ENCODE measurements at regions not wholly inside any gene's neighbourhood (a gene's known extent, or its start where the extent isn't known, plus 50 kb on each side); places are given as distances from the start of the nearest gene placed in this dataset.

GRCh38 chr16:66222756-66223155 lies 143.7 kb upstream of the CDH5 start:
- no peak for TF ChIP-seq ZFX (IDR thresholded peaks at IDR 0.05)
- TF ChIP-seq POLR2A (IDR thresholded peaks at IDR 0.05; ENCODE audit: borderline replicate concordance, extremely low read depth, insufficient read depth, insufficient read length), result no peak
- no peak for TF ChIP-seq RAD21 (IDR thresholded peaks at IDR 0.05; ENCODE audit: low read depth)
- TF ChIP-seq FOSL1 (IDR thresholded peaks at IDR 0.05; ENCODE audit: low read depth), result no peak
- TF ChIP-seq CTCF (IDR thresholded peaks at IDR 0.05 in 2 of 3, conservative IDR thresholded peaks at IDR 0.05 in 1 of 3; ENCODE audit: borderline replicate concordance in 1 of 3, insufficient read depth in 1 of 3, low read depth in 2 of 3, low read length in 2 of 3), result no peak
- TF ChIP-seq ZNF274 (IDR thresholded peaks at IDR 0.05; ENCODE audit: low read depth, low read length), result no peak
- TF ChIP-seq EZH2 (IDR thresholded peaks at IDR 0.05), result no peak
- no peak for TF ChIP-seq YY1 (IDR thresholded peaks at IDR 0.05; ENCODE audit: extremely low read depth, insufficient replicate concordance, low read depth, low read length)
- TF ChIP-seq SIN3A (IDR thresholded peaks at IDR 0.05; ENCODE audit: low read depth), result no peak
- TF ChIP-seq MAX (IDR thresholded peaks at IDR 0.05), result no peak
- no peak for TF ChIP-seq SP1 (IDR thresholded peaks at IDR 0.05; ENCODE audit: low read depth)
- TF ChIP-seq REST (IDR thresholded peaks at IDR 0.05; ENCODE audit: low read depth), result no peak
- TF ChIP-seq SRF (IDR thresholded peaks at IDR 0.05; ENCODE audit: low read depth), result no peak
- no peak for TF ChIP-seq ELF1 (IDR thresholded peaks at IDR 0.05; ENCODE audit: borderline replicate concordance, low read depth)
